ENCODE measurements at regions not wholly inside any gene's neighbourhood (a gene's known extent, or its start where the extent isn't known, plus 50 kb on each side); places are given as distances from the start of the nearest gene placed in this dataset.

DNA sequence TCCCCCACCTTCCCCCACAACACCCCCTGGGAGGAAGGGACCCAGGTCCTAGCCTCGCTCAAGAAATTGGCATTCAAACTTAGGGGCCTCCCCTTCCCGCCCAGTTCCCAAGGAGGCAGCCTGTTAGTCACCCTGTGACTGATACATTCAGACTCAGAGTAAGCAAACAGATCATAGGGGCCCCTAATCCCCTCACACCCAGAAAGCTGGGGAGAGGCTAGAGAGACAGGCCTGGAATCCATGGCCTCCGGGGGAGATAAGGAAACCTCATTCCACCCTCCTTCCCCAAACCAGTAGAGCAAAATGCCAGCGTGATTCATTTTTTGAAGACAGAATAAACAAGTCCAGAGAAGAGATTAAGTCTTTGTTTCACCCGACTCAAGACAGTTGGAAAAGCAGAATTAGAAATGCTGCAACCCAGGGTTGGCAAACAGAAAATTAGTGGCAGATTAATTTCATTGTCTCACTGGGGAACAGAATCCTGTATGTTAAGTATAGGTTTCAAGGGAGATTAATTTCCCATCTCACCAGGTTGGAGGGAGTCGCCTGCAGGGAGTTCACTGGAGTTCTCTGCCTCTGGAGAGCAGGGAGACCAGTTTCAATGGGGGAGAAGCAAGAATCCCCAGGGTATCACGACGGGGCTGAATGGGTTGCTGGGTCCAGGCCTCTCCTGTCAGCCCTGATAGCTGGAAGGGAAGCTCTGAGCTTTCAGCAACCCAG, 268.3 kb downstream of the UACA start:
- H3K4me3 ChIP-seq (ENCODE audit: low read depth, low read length): no peak overlapping the region
- no peak for TF ChIP-seq CTCF (IDR thresholded peaks at IDR 0.05; ENCODE audit: borderline replicate concordance, insufficient read depth, low read depth, low read length)

GRCh38 chr15:70494517-70494851, 268.9 kb downstream of the UACA start:
- TF ChIP-seq CTCF (IDR thresholded peaks at IDR 0.05; ENCODE audit: borderline replicate concordance, insufficient read depth, low read depth, low read length): no peak
- H3K4me3 ChIP-seq (ENCODE audit: low read depth, low read length): no peak overlapping the region

DNA sequence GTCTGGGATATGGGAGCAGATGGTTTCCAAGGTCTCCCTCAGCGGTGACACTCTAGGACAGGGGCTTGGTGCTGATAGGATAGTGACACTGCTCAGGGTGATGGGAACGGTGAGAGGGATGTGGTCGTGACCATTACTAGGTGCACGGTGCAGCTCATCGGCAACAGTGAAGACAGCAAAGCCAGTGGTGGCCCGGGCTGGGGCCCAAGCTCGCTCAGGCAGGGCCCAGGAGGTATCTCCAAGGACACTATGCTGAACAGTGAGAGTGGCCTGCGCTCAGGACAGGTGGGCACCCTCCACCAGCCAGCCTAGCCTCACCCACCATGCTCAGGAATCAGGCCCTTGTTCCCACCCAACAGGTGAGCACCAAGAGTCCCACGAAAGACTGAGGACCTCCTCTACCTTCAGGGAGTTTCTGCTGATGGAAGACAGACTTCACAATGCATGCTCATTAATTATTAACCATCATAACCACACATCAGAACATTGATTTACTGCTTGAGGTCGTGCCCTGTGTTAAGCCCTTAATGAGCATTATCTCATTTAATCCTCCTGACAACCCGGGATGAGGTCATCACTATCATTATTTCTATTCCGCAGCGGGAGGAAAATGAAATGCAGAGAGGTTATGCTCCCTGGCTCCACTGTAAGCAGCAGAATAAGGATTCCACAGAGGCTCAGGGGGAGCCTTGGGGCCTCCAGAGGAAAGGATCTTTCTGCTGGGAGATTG, 269.4 kb downstream of the UACA start:
- no peak for TF ChIP-seq CTCF (IDR thresholded peaks at IDR 0.05; ENCODE audit: borderline replicate concordance, insufficient read depth, low read depth, low read length)
- no peak overlapping the region for H3K4me3 ChIP-seq (ENCODE audit: low read depth, low read length)

DNA sequence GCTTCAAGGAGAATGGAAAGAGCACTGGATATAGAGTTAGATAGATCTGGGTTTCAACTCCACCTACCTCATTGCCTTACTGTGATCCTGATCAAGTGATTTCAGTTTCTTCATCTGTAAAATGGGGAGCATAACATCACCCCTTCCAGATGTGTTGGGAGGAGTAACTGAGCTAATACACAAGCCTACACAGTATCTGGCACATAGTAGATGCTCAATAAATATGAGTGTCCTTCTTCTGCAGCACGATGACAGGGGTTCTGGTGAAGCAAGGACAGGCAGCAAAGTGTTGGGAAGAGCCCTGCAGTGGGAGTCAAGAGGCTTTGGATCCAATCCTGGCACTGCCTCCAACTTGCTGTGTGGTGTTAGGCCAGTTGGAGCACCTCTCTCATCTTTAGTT, 270.0 kb downstream of the UACA start:
- no peak overlapping the region for H3K4me3 ChIP-seq (ENCODE audit: low read depth, low read length)
- no peak for TF ChIP-seq CTCF (IDR thresholded peaks at IDR 0.05; ENCODE audit: borderline replicate concordance, insufficient read depth, low read depth, low read length)

DNA sequence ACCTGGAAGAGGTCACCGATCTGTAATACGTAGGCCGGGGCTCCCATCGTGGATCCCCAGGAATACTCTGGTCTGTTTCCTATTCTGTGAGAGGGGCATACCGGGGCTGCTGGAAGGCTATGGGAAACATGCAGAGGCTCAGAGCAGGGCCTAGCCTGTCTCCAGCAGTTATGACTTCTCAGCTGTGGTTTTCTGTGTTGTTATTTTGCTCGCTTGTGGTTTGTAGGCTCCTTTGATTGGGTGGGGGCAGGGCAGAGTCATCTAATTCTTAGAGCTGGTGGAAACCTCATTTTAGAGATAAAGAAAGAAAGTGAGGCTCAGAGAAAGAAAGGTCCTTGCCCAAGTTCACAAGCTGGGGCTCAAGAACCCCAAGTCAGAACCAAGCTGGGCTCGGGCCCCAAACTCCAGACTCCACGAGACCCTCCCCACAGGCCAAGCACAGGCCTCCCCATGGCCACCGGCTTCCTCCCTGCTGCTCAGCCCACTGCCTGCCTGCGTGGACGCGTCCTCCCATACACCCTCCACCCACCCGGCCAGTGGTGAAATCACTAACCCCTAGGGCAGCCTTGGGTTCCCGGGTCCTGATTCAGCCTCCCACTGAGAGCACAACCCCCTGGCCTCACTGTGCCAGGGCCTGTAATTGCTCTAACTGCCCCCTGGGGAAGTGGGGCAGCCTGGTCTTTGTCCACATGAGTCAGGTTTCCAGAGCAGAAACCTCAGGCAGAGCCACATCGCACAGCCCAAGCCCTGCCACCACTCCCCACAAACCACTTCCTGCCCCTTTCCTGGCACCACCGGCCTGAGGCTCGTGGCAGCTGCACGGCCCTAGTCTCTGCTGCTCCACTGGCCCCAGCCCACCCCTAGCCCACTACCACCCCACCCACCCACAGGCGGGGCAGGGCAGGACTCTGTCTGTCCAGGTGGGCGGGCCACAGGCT, 270.8 kb downstream of the UACA start:
- no peak for TF ChIP-seq CTCF (IDR thresholded peaks at IDR 0.05; ENCODE audit: borderline replicate concordance, insufficient read depth, low read depth, low read length)
- H3K4me3 ChIP-seq (ENCODE audit: low read depth, low read length): peak overlapping the region; percentile 38

GRCh38 chr15:70491641-70492040, 271.7 kb downstream of the UACA start:
- no peak for TF ChIP-seq CTCF (IDR thresholded peaks at IDR 0.05; ENCODE audit: borderline replicate concordance, insufficient read depth, low read depth, low read length)
- no peak overlapping the region for H3K4me3 ChIP-seq (ENCODE audit: low read depth, low read length)

Measured in GM12875 (cell line).